GM19397 (cell line): ENCODE measurements at regions not wholly inside any gene's neighbourhood (a gene's known extent, or its start where the extent isn't known, plus 50 kb on each side); places are given as distances from the start of the nearest gene placed in this dataset.

ENCODE experiments used
- ATAC-seq: cut with Tn5 transposase; IDR thresholded peaks from one replicate; pipeline ENCODE4 v1.9.1; 2021; ENCODE audit warnings: mild to moderate bottlenecking, moderate library complexity; ENCODE audit not compliant: unreplicated experiment

DNA sequence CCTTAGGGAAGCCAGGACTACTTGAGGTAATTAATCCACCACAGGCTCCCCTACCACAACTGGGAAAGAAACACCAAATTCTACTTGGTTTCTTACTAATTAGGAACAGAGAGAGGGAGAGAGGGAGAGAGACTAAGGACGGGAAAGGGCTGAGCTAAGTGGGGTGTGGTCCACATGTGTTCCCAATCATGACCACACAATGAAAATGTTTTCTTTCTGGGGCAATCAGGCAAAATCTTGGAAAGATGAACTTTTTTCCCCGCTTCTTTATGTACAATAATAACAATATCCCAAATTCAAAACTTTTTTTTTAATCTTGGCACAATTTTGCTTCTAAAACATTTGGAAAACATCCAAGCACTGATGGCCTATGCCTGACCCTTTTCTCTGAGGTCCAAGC lies 734.4 kb downstream of the MAFB start:
- ATAC-seq: no peak

- ATAC-seq: no peak
Measured at GRCh38 chr20:39946931-39947330, 742.1 kb downstream of the MAFB start.

- no peak for ATAC-seq
Measured at GRCh38 chr20:39946053-39946810, 742.8 kb downstream of the MAFB start.

GRCh38 chr20:39944861-39945260 lies 744.2 kb downstream of the MAFB start:
- ATAC-seq: no peak

DNA sequence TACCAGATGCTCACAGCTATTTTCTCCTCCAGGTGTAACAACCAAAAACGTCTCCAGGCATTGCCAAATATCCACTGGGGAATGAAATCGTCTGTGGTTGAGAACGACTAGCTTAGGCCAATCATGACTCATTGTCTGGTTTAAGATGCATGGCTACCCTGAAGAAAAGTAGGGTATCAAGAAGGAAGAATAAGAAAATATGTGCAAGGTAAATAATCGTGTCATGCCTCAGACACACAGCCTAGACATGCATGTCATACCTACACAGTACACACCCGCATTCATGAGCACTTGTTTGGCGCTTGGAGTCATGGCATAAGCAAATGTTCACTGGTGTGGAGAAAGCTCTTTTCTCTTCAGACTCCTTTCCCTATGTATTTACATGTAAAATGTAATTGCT lies 745.7 kb downstream of the MAFB start:
- no peak for ATAC-seq

DNA sequence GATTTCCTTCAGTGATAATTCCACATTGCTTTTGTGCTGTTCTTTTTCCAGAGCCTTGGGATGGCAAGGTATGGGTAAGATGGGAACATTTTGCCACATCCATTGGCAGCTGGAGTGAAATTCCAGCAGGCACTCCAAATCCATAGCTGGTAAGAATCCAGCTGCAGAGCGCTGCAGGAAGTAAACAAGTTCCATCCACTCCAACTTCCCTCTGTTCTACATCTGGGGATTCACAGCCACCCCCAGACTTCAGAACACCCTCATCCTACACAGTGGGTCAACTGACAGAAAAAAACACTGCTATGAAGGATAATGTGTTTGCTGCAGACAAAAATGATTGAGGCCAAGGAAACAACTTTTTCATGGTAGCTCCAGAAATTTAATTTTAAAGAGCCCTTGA lies 747.8 kb downstream of the MAFB start:
- no peak for ATAC-seq

- no peak for ATAC-seq
Measured at GRCh38 chr20:39939241-39939865, 749.7 kb downstream of the MAFB start.

- no peak for ATAC-seq
Measured at GRCh38 chr20:39936401-39936800, 752.6 kb downstream of the MAFB start.

DNA sequence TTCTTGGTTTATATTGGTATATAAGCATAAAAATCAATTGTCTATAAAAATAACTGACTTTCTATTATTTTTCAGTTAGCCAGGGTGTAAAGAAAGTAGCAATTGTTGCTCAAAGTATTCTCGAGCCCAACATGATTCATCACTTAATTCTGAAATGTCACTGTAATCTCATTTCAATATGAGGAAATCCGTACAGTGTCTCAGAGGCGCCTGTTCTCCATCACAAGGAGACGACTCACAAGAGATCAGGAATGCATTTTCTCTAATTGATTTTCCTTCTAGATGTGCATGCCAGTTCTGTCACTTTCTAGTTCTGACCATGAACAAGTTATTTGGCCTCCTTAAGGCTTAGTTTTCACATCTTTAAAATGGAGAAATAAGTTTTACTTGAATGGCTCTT lies 753.1 kb downstream of the MAFB start:
- ATAC-seq: no peak

DNA sequence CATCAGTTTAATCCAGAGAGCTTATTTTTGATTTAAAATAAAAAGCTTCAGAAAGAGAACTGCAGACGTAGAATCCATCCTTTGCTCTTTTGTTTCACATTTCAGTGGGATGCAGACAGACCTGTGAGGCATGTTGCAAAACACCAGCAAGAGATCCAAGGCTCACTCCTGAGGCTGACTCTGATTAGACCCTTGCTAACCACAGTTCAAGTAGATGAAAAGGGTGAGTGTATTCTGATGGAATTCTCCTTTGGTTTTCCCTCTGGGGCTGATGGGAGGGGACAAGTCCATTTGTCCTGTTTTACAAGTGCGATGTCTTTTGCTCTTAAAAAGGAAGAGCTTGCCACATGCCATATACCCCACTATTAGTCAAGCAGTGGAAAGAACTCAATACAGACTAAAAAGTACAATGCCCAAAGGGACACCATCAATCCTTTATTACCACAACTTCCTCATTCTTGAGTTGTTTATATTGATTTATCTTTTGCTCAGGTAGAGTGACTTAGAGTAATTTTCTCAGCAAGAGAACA lies 772.7 kb downstream of the MAFB start:
- no peak for ATAC-seq

GRCh38 chr20:39913274-39913673 lies 775.8 kb downstream of the MAFB start:
- ATAC-seq: no peak

DNA sequence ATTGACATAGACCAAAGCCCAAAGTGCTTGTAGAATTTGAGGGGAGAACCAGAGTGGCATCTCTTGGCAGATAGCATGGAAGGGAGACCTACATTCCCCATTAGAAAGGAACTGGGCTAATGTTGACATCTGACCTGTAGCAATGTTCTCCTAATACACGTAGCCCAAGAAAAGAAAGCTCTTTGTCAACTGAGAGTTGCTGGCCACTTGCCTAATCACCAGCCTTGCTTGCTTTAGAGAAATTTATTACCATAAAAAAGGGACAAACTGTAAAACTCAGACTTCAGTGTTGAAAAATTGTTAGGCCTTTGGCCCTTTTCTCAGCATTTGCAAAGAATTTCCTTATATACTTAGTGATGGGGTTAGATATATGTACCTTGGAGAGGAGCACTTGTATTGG lies 777.5 kb downstream of the MAFB start:
- no peak for ATAC-seq

DNA sequence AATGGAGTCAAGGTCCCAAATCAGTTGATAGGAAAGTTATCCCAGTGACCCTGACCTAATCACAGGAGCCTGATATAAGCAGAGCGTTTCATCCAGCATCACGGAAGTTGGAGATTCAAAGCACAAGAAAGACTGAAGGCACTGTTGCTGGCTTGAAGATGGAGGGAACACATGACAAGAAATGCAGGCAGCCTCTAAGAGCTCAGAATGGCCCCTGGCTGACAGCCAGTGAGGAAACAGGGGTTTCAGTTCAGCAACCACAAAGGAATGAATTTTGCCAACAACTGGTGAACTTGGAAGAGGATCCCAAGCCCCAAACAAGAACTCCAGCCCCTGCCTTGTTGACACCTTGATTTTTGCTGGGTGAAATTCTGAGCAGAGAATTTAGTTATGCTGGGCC lies 778.5 kb downstream of the MAFB start:
- ATAC-seq: no peak

DNA sequence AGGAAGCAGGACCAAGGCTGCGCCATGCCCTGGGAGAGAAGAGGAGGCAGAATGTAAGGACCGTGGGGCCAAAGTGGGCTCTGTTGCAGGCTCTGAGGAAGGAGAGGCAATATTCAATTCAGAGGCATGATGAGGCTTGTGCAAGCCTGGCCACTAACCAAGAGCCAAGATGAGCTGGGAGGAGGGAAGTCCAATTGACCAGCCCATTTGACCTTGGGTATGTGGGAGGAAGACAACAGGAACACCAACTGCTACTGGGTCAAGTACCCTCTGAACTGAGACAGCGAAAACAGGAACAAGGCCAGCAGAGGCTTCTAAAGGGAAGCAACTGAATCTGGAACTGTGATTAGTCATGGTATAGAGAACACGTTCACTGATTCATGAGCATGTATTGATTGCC lies 779.6 kb downstream of the MAFB start:
- ATAC-seq: no peak

- ATAC-seq: no peak
Measured at GRCh38 chr20:39904476-39905112, 784.4 kb downstream of the MAFB start.

DNA sequence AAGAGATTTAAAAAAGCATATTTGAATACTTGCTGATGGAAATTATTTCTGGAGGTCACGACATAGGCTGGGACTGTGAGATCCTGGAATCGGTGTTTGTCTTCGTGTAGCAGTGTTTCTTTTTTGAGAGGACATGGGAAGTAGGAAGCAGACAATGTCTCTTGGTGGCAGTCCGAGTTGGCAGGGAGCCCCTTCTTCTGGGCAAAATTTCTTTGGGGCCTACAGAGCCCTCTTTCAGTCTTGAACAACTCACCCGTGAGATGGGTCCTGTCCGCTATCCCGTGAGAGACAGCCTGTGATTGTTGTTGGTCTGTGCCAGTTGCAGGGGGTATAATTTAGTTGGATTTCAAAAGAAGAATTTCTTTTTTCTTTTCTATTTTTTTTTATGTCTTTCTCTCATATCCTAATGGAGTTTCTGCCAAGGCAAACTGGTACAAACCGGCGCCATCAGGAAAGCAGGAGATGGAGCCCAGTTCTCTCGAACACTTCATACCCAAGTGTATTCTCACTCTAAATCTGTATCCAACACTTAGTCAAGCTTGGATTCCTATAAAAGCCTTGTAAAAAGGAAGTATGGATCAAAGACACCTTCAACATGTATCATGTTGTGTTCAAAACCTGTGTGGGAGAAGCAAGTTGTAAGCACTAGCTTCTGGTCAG lies 785.1 kb downstream of the MAFB start:
- ATAC-seq: no peak

DNA sequence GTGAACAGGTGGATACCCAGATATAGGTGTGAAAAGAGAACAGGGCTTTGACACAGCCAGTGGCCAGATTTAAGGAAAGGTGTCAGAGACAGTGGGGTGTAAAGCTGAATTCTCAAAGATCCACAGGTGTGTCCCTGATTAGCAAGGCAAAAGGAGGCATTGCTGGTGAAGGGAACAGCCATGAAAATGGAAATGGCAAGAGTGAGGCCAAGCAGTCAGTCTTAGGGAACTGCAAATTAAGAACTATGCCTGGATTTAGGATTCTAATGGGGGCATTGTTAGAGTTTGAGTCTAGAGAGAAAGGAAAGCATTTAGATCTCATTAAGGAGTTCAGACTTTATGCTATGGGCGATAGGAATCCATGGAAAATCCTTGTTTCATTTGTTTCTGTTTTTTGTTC lies 789.2 kb downstream of the MAFB start:
- no peak for ATAC-seq

- ATAC-seq: no peak
Measured at GRCh38 chr20:39898467-39898852, 790.6 kb downstream of the MAFB start.

DNA sequence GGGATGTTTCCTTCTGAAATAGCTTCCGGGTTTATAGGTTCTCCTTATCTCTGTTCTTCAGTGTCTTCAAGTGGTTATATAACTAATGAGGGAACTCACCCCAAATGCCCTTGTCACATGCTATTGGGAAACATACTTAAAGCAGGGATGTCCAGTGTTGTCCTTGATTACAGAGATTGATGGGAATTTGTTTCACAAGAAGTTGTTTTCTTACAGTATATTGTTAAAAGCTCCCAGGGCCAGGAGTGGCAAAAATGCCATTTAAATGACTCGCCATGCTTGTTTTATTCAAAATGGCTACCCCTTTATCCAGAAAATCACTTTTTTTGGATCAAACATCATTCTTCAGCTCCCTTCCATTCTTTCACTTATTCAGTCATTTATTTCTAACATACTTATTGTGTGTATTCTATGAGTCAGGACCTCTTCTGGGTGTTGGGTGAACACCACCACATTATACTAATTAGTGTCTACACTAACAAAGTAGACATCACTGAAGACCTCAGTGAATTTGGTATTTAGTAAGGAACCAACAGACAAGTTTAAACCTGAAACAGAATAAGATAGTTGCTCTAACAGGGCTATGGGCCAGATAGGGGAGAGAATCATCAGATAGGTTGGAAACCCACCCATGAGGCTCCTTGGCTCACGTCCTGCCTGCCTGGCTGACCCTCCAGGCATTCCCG lies 791.1 kb downstream of the MAFB start:
- ATAC-seq: no peak

- ATAC-seq: no peak
Measured at GRCh38 chr20:39897058-39897457, 792.0 kb downstream of the MAFB start.

- no peak for ATAC-seq
Measured at GRCh38 chr20:39894067-39894466, 795.0 kb downstream of the MAFB start.
